T-helper 9 cell (primary cell): ENCODE measurements at regions not wholly inside any gene's neighbourhood (a gene's known extent, or its start where the extent isn't known, plus 50 kb on each side); places are given as distances from the start of the nearest gene placed in this dataset.
"Not testable (repeated sequence)": the region's sequence is repeated elsewhere in the genome, so short reads cannot be mapped to it uniquely, and the experiment has no call there.

ENCODE experiments used
- DNase-seq: peaks from one replicate; pipeline ENCODE4 v3.0.0-alpha.2; 2020

GRCh38 chr3:118765636-118766305, 268.9 kb downstream of the IGSF11 start:
- no peak for DNase-seq

- DNase-seq: no peak
Observed at GRCh38 chr3:118766306-118766669, 268.4 kb downstream of the IGSF11 start.

- DNase-seq: no peak
Observed at GRCh38 chr3:118772036-118772435, 262.6 kb downstream of the IGSF11 start.

GRCh38 chr3:118772547-118773011, 262.1 kb downstream of the IGSF11 start:
- DNase-seq: no peak

GRCh38 chr3:118775021-118775420, 259.6 kb downstream of the IGSF11 start:
- DNase-seq: no peak

GRCh38 chr3:118778201-118778600, 256.4 kb downstream of the IGSF11 start:
- no peak for DNase-seq

- no peak for DNase-seq
Observed at GRCh38 chr3:118781232-118781631, 253.4 kb downstream of the IGSF11 start.

- DNase-seq: no peak
Observed at GRCh38 chr3:118781839-118782238, 252.8 kb downstream of the IGSF11 start.

GRCh38 chr3:118782755-118783202, 251.9 kb downstream of the IGSF11 start:
- DNase-seq: no peak

- no peak for DNase-seq
Observed at GRCh38 chr3:118785415-118785814, 249.2 kb downstream of the IGSF11 start.

- no peak for DNase-seq
Observed at GRCh38 chr3:118791246-118791645, 243.4 kb downstream of the IGSF11 start.

- DNase-seq: no peak
Observed at GRCh38 chr3:118792191-118792590, 242.5 kb downstream of the IGSF11 start.

GRCh38 chr3:118793176-118793575, 241.5 kb downstream of the IGSF11 start:
- DNase-seq: no peak

GRCh38 chr3:118799303-118799702, 235.3 kb downstream of the IGSF11 start:
- DNase-seq: no peak

GRCh38 chr3:118801899-118802298, 232.7 kb downstream of the IGSF11 start:
- no peak for DNase-seq

GRCh38 chr3:118802325-118803095, 232.1 kb downstream of the IGSF11 start:
- DNase-seq: no peak

- DNase-seq: no peak
Observed at GRCh38 chr3:118803096-118803476, 231.6 kb downstream of the IGSF11 start.

GRCh38 chr3:118805007-118805406, 229.6 kb downstream of the IGSF11 start:
- DNase-seq: no peak

- DNase-seq: no peak
Observed at GRCh38 chr3:118806423-118806822, 228.2 kb downstream of the IGSF11 start.

- not testable (repeated sequence) for DNase-seq
Observed at GRCh38 chr3:118807349-118807748, 227.3 kb downstream of the IGSF11 start.

GRCh38 chr3:118808723-118809122, 225.9 kb downstream of the IGSF11 start:
- no peak for DNase-seq

GRCh38 chr3:118809696-118810498, 224.7 kb downstream of the IGSF11 start:
- no peak for DNase-seq

- no peak for DNase-seq
Observed at GRCh38 chr3:118810499-118811035, 224.1 kb downstream of the IGSF11 start.
